Activated T-cell treated with anti-CD3 and anti-CD28 coated beads, Interleukin-2, amount 50 U/mL, for 24 hours (primary cell): ENCODE measurements at regions not wholly inside any gene's neighbourhood (a gene's known extent, or its start where the extent isn't known, plus 50 kb on each side); places are given as distances from the start of the nearest gene placed in this dataset.
A peak's percentile ranks its signal among the peaks of the same experiment; 100 is the strongest.

ENCODE experiments used
- DNase-seq: peaks from one replicate; pipeline ENCODE4 v3.0.0-alpha.2; 2020
- H3K27ac Mint-ChIP-seq: 2 replicates; pipeline ENCODE4 v1.8.0; 2020; ENCODE audit warnings: mild to moderate bottlenecking, mixed read lengths
- H3K27me3 Mint-ChIP-seq: 2 replicates; pipeline ENCODE4 v1.8.0; 2020; ENCODE audit warnings: mixed read lengths
- H3K36me3 Mint-ChIP-seq: 2 replicates; pipeline ENCODE4 v1.8.0; 2020; ENCODE audit warnings: low read depth, mixed read lengths
- H3K4me1 Mint-ChIP-seq: 2 replicates; pipeline ENCODE4 v1.8.0; 2020; ENCODE audit warnings: low read depth, mixed read lengths
- H3K4me3 Mint-ChIP-seq: 2 replicates; pipeline ENCODE4 v1.8.0; 2020; ENCODE audit warnings: mild to moderate bottlenecking, moderate library complexity, mixed read lengths
- H3K9me3 Mint-ChIP-seq: 2 replicates; pipeline ENCODE4 v1.8.0; 2020; ENCODE audit warnings: mixed read lengths

- no peak overlapping the region for H3K27ac Mint-ChIP-seq
- no peak overlapping the region for H3K4me3 Mint-ChIP-seq
- peaks cover 43% of the 10 kb centered on the region for H3K4me1 Mint-ChIP-seq
- H3K9me3 Mint-ChIP-seq, result no peaks in the 10 kb centered on the region
- no peak for DNase-seq
- no peaks in the 10 kb centered on the region for H3K36me3 Mint-ChIP-seq
- peaks cover 17% of the 10 kb centered on the region for H3K27me3 Mint-ChIP-seq
Measured at GRCh38 chr5:139745132-139745799, 50.3 kb upstream of the PSD2 start.

DNA sequence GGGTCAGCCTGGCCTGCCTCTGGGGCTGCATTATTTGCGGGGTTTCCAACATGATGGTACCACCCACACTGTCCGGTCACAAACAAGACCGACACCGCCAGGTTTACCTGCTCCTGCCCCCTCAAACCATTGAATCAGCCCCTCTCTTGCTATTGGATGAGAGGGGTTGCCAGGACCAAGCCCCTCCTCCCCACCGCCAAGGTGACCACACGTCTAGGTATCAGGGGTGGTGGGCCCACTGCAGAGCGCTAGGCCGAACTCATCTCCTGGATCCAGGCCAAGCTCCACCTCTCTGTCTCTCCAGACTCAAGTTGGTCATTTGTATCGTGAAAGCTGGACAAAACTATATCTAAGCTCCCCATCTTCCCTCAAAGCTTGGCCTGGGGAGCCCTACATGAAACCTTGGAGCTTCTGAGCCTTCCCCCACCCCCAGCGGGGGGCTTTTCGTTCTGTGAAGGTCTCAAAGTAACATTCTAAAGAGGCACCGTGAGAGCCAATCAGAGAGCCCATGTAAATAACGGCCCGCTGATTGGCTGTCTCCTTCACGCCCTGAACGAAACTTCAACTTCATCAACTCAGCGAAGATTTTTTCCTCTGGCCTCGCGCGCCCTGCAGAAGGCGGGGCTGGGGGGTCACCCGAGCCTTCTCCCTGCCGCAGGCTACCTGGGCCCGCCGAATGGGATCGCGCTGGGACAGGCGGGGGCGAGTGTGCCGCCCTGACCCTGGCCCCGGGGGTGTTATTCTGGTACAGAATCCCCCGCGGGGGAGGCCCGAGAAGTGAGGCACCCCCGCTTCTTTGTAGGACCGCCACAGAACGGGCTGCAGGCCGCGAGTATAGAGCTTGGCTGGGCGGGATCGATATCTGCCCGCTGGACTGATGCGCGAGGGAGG, 49.6 kb upstream of the PSD2 start:
- peak overlapping the region; percentile 66 for H3K4me3 Mint-ChIP-seq
- DNase-seq, result peak; percentile 58
- peaks cover 43% of the 10 kb centered on the region for H3K4me1 Mint-ChIP-seq
- H3K36me3 Mint-ChIP-seq, result no peaks in the 10 kb centered on the region
- H3K27me3 Mint-ChIP-seq, result peaks cover 17% of the 10 kb centered on the region
- no peaks in the 10 kb centered on the region for H3K9me3 Mint-ChIP-seq
- no peak overlapping the region for H3K27ac Mint-ChIP-seq
